ENCODE measurements at regions not wholly inside any gene's neighbourhood (a gene's known extent, or its start where the extent isn't known, plus 50 kb on each side); places are given as distances from the start of the nearest gene placed in this dataset.

DNA sequence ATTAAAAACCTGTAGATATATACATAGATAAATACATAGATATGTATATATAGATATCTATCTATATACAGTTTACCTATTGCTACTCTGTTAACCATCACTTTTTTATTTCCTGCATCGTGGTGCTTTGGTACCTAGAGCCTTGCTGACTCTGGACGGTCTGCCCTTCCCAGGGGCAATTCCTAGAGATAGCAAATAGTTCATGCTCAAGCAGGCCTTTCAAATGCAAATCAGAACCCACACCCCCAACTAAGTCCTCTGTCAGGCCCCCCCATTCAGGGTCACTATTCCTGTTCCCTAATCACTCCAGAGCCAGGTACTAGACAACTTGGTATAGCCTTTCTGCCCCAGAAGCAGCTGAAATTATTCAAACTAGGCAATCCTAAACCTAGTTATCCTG lies 273.5 kb upstream of the ADGRL3 start:
- TF ChIP-seq, protein P1, sequence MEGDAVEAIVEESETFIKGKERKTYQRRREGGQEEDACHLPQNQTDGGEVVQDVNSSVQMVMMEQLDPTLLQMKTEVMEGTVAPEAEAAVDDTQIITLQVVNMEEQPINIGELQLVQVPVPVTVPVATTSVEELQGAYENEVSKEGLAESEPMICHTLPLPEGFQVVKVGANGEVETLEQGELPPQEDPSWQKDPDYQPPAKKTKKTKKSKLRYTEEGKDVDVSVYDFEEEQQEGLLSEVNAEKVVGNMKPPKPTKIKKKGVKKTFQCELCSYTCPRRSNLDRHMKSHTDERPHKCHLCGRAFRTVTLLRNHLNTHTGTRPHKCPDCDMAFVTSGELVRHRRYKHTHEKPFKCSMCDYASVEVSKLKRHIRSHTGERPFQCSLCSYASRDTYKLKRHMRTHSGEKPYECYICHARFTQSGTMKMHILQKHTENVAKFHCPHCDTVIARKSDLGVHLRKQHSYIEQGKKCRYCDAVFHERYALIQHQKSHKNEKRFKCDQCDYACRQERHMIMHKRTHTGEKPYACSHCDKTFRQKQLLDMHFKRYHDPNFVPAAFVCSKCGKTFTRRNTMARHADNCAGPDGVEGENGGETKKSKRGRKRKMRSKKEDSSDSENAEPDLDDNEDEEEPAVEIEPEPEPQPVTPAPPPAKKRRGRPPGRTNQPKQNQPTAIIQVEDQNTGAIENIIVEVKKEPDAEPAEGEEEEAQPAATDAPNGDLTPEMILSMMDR (IDR thresholded peaks at IDR 0.05) = no peak
- TF ChIP-seq POLR2A (IDR thresholded peaks at IDR 0.05) = no peak

Data from testis (tissue), 2 donors.